Cerebellar nuclear complex (tissue), 1 donor: ENCODE measurements at regions not wholly inside any gene's neighbourhood (a gene's known extent, or its start where the extent isn't known, plus 50 kb on each side); places are given as distances from the start of the nearest gene placed in this dataset.

ENCODE experiments used
- DNase-seq, 2 experiments: peaks; one replicate each; lab custom pipeline; 2025; lab: John Stamatoyannopoulos, UW

DNA sequence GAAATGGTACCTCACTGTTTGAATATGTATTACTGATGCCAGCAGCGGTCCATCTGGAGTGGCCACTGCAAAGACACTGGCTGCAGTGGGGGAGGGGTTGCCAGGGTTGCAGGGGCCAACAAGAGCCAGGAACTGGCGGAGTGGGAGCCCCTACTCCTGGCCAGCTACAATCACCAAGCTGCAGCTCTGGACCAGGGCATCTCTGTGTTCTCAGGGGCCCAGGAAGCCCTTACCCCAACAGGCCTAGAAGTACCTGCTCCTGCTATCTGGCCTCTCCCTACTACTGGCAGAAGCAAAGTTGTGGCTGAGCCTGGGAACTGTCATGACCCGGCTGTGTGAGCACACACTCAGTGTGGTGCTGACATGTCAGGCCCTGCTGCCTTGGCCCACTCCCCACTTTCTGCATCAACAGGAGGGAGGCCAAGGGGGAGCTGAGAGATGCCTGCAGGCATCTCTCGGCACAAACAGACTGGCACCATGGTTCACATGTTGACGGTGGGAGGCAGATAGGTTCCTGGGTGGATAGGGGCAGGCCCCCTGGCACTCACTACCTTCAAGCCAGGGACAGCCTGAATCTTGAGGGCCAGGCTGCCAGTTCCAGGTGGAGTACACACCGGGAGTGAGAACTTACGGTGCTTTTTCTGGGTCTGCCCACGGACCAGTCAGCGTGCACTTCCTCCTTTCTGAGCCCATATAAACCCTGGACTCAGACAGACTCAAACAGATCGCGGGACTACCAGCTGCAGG, 1188.0 kb downstream of the GRIK2 start:
- DNase-seq, result no peak

DNA sequence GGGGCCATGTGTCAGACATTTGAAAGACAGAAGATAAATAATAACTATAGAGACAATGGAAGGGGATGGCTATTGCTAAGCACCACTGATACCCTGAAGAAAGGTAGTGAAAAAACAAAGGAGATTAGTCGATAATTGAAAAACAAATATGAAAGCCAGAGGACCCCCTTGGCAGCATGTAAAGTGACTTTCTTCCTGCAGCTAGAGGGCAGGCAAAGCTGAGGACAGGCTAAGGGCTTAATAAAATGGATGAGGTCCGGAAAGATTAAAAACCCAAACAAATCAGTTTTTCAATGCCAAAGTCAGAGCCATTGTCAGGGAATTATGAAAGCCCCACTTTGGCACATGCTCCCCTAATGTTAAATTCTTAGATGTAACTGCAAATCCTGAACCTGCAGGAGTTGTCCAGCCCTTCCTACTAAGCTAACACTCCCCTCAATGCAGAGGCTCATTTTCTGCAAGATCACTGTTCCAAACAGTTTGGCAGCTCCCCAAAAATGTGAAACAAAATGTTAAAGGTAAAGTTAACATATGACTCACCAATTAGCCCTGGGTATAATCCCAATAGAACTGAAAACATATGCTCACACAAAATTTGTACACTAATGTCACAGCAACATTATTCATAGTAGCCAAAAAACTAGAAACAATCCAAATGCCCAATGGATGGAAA, 1177.9 kb downstream of the GRIK2 start:
- DNase-seq, result no peak

DNA sequence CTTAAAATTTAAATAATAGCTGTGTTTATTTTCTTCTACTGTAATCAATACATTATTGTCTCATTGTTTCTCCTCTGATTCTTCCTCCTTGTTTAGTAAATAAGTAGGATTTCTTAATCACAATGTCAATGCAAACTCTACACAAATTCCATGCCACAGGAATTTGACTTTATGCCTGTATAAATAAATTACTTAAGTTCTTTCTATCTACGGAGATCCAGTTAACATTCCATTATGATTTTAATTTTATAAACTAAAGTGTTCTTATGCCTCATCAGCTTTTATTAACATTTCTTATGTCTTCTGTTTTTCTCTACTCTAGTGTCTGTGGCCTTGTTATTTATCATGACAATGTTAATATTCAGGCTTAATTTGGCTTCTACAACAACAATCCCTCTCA, 1169.2 kb downstream of the GRIK2 start:
- DNase-seq, result no peak

DNA sequence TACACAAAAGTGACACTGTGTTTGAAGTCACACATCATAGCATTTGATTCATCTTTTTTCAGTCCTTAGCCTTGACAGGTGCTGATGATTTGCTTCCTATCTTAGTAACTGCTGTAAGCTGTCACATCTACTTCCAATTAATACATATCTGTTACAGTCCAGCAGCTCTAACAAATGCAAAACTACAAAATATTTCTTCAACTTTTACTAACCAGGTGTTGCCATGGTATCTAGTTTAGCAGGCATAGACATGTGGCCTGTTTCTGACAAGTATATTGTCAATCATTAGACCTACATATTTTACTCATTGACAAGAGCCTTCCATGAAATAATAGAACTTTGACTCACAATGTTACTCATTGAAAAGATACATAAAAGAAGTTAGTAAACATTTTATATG, 1159.7 kb downstream of the GRIK2 start:
- no peak for DNase-seq

DNA sequence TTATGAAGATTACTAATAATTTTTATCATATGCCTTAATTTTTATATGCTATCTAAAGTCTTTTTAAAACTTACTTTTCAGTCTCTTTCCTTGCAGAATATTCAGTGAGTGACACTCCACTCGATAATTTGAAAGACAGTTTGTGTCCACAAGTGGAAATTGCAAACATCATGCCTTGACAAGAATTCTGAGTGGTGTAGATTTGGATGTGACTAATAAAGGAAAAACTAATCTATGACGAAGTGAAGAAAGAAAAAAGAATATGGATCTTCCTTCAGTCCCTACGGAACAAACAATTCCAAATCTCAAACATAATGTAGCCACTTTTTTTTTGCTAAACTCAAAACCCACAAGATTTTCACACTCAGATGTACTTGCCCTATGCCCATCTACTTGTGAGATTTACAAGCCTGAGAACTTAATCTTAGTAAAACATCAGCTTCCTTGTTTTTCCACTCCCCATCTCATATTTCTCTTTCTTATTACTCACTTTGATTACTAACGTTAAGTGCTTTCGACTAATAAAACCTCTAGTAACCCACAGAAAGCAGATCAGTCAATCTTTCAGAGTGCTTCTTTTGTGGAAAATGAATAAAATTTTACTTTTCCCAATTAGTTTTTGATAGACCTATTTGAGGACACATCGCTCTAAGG, 1155.8 kb downstream of the GRIK2 start:
- DNase-seq, result no peak

DNA sequence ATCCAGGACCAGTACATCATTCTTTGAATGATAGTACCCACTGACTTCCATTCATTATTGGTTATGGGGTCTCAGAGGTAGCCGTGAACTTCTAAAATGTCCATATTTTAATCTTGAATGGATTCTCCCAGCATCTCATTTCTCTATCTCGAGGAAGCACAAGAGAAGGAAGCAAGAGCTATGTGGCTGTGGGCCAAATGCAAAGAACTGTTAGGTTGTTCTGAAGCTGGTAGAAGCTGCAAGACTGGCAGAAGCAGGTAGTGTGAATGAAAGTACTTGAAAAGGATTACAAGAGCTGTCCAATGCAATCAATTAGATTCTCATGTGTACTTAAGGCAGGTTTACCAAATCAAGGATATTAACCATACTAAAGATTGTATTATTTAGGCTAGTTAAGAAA, 1131.8 kb downstream of the GRIK2 start:
- peak in 1 of 2 experiments; percentile 9 for DNase-seq

DNA sequence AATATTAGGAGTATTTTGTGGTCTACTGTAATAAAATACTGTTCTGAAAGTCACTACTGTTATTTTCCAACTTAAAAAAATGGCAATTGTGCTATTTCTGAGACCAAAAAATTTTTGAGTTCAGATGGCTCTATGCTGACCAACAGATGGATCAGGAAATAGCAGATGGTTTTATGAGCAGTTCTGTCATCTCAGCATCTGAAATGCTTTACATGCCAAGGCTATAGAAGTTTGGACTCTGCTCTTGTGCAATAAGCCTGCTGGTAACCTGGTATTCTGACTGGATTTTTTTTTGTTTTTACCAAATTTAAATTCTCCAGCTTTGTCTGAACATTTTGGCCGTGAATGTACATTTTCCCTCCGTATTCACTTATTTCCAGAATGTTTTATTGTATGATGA, 1127.5 kb downstream of the GRIK2 start:
- DNase-seq, result peak; percentile 90 to 94

DNA sequence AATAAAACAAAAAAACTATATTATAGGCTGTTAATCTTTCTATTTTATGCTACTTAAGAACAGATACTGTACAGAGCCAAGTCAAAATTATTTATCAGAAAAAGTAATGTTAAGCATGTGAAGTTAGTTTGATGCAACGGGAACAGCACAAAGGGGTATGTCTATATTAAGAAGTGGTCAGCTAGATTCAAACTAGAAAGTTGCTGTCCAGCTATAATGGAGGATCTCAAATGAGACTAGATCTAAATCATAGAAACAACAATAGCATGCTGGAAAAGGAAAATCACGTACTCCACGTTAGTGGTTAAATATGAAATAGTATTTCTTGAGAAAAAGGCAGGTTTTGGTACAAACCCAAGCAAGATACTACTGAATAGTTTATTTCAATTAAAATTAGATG, 1124.0 kb downstream of the GRIK2 start:
- DNase-seq, result no peak

DNA sequence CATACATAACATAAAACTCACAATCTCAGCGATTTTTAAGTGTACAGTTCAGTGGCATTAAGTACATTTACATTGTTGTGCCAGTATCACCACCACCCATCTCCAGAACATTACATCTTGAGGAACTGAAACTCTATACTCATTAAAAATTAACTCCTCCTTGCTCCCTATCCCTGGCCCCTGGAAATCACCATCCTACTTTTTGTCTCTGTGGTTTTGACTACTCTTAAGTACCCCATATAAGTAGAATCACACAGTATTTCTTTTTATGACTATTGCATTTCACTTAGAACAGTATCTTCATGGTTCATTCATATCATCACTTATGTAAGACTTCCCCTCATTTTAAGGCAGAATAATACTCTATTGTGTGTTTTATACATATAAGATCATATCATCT, 1108.1 kb downstream of the GRIK2 start:
- DNase-seq, result no peak

DNA sequence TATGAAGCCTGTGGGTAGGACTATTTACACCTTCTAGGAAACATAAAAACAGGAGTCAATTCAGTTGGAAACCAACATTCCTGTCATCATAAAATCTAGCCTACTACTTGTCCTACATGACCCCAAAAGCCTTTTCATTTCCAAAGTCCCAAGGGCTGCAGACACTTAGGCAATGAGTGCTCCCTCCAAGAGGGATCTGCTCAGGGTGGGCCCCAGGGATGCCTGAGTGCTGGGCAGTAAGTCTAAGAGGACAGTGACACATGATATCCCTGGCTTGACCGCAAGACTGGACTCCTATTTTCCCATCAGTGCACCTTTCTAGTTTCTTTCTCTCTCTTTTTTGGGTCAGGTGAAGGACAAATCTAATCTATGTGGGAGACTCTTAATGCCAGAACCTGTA, 1101.3 kb downstream of the GRIK2 start:
- DNase-seq, result no peak

DNA sequence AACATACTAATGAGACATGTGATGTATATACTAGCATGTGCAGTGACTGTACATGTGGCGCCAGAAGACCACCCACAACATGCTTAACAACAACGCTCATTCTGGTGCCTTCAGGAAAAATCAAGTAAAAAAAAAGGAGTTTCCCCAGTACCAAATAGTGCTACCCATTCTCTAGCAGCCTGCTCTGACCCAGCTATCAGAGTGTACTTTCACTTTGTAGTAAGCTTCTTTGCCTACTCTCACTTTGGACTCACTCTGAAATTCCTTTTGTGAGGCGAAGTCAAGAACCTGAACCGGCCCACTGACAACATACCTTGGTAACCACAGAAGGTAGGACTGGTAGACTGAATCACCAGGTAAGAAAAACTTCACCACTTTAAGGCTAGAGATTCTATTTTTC, 1100.0 kb downstream of the GRIK2 start:
- DNase-seq, result no peak

DNA sequence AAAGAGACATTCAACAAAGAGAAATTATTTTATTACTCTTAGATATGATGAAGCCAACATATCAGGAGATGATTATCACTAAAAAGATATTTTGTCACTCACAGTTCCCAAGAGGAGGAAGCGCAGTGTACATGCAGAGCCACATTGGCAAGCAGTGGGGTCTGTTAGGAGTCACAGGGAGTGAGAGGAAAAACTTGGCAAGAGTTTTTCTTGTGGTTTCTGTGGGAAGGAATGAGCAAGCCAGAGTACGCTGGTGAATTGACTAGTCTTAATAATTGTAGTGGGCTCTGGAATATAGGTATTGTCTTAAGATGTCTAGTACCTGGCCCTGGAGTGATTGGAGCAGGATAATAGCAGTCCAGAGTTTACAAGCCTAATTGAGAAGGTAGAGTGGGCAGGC, 1095.2 kb downstream of the GRIK2 start:
- DNase-seq, result no peak

DNA sequence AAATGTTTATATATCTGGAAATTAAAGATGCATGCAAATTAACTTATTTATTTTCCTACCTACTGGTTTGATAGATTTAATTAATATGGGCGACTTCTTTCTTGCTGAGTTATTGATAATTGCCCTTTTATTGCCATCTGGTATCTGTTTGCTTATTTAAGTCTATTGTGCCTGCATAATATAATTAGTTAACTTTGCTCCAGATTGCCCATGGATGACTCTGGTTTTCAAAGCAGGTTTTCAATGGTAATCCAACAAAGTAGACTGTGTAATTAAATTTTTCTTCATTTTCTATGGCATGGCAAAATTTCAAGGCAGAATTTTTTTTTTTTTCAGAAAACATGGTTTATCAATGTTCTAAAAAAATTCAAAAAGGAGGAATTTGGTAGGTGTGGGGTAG, 1092.0 kb downstream of the GRIK2 start:
- no peak for DNase-seq

DNA sequence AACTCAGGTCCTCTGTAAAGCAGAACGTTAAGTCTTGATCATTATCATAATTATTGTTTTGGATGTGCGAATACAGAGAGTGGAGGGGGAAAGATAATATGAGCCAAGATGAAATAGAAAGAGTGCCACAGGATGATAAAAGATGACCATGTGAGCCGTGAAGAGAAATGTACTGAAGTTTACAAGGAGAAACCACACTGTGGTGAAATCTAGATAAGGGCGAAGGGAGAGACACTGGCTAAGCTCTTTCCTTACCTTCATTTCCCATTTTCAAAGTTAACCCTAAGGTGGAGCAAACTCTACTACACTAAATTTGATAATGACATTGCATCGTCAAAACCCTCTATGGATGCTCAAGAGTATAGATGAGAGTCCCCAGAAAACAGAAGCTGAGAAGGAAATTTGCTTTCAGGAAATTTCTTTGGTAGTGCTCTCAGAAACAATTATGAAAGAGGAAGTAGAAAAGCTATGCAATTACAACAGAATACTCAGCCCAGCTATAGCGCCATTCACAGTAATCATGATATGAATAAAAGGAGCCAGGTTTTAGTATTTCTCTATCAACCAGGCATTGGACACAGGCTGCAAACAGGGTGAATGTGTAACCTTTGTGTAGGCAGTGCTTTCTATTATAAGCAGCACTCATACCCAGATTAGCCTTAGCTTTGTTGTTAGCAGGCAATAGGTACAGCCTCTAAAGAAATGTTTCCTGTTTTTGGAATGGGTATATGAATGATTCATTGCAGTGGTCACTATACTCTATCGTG, 1080.7 kb downstream of the GRIK2 start:
- no peak for DNase-seq

DNA sequence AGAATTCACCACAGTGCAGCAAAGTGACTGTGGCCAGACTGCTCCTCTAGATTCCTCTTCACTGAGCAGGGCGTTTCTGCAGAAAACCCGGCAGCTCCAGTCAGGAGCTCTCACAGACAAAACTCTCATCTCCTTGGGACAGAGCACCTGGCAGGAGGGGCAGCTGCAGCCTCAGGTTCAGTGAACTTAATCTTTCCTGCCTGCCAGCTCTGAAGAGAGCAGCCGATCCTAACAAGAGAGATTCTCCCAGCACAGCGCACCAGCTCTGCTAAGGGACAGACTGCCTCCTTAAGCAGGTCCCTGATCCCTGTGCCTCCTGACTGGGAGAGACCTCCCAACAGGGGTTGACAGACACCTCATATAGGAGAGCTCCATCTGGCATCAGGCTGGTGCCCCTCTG, 1065.5 kb downstream of the GRIK2 start:
- peak in 1 of 2 experiments; percentile 38 for DNase-seq

DNA sequence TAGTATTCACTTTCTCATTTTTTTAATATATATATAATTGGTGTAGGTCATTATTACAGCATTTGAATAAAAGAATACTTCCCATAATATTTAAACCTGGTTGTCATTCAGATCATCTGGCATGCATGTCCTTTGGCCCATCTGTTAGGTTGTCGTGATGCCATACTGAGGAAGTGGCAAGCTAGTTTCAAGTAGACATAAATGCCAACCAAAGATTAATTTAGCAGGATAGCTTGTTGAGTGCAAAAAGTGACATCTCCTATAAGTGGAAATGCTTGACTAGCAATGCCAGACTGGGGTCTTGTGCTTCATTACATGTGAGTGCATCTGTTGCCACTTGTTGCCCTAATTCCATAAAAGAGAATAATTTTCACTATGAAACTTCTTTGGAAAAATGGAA, 1044.7 kb downstream of the GRIK2 start:
- DNase-seq, result peak; percentile 88 to 96

DNA sequence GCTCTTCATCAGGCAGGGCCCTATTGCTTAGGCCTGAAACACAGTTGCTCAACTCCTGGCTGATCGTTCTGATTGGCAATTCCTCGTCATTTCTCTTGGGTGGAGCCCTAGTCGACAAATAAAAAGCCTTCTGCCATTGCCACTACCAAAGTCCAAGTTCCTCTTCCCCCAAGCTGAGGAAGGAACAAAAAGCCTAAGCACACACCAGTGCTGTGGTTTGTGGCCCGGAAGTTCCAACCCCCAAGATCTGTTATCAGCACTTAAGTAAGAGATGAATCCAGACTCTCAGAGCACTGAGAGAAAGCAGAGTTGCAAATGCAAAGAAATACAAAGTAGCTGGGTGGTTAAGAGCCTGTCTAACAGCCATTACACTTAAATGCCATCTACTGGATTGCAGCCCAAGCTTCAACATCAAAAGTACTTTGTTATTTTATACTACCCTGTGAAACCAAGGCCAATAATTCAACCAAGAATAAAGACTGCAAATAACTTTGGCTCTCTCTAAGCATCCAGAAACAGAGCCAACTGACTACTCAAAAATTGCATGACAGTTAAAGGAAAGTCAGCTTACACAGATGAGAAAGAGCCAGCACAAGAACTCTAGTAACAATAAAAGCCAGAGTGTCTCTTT, 1024.0 kb downstream of the GRIK2 start:
- no peak for DNase-seq

DNA sequence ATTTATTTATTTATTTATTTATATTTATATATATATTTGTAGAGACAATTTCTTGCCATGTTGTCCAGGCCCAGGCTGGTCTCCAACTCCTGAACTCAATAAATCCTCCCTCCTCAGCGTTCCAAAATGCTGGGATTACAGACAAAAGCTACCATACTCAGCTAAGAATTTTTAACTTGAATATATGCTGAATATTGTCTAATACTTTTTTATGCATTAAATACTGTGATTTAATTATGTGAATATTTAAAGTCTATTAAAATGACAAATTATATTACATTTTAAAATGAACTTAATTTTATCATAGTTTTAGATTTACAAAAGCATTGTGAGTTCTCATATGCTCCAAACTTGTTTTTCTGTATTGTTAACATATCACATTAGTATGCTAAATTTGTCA, 1022.4 kb downstream of the GRIK2 start:
- DNase-seq, result no peak

DNA sequence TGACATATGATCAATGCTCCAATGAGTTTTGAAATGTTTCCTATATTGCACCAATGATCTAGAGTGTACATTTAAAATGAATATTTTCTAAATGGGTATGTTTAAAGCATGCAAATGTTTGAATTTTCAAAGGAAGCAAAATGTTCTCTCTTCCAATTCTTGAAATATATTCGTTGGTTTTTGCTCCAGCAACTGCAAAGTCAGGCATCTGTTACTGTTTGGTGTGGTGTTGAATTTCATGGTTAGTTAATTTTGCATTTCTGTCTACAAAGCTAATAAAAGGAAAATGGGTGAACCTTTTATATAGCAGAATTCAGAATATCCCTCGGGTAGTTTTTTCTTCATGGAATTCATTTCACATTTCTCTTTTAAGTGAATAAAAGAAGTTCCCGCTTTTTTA, 1018.3 kb downstream of the GRIK2 start:
- DNase-seq, result no peak

DNA sequence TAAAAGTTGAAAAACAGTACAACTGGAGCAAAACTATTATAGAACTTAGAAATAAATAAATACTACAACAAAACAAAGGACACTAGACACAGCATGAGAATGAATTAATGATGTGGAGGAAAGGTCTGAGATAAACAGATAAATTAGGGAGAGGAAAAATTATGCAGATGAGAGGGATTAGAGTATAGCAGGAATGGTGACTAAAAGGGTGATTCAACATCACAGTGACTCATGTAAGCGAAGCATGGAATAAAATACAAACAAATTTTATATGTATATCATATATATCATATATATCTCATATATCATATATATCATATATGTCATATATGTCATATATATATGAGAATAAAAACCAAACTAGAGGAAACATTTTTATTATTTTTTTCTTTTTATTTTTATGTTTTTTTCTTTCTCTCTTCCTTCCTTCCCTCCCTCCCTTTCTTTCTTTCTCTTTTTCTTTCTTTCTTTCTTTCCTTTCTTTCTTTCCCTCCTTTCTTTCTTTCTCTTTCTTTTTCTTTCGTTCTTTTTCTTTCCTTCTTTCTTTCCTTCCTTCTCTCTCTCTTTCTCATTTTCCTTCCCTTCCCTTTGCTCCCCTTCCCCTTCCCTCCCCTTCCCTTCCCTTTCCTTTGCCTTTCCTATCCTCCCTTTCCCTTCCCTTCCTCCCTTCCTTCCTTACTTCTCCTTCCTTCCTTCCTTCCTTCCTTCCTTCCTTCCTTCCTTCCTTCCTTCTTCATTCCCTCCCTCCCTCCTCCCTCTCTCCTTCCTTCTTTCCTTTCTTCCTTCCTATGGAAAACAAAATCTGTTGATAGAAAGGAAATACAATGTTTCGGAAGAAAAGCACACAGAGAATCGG, 1014.6 kb downstream of the GRIK2 start:
- DNase-seq, result no peak

DNA sequence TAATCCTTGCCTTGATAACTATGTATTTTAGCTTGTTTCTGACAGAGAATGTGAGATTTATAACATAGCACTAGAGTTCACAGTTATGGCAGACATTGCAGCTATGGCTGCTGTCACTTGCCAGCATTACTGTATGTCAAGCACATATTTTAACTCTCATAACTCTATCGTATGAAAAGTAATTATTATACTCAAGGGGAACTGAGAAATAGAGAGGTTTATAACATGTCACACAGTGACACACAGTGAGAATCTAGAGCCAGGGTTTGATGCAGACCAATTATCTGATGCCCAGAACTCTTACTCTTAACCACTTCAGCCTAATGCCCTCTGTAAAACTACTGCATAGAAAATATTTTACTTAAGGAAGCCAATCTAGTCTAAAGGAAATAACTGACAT, 1012.4 kb downstream of the GRIK2 start:
- DNase-seq, result no peak
